SK-N-SH (cell line): ENCODE measurements at regions not wholly inside any gene's neighbourhood (a gene's known extent, or its start where the extent isn't known, plus 50 kb on each side); places are given as distances from the start of the nearest gene placed in this dataset.

ENCODE experiments used
- CTCF ChIA-PET: fragments of 300-600, 350-600 bp; formaldehyde crosslinking; extraction: SDS; loops from one replicate; lab custom pipeline; 2021; lab: Yijun Ruan, JAX
- POLR2A ChIA-PET: fragments of 350-600 bp; sonication (Branson Sonifier 250); formaldehyde crosslinking; extraction: SDS; loops from one replicate; lab custom pipeline; 2020; ENCODE audit warnings: antibody characterized with exemption, inconsistent platforms; lab: Yijun Ruan, JAX
- DNase-seq: peaks from one replicate; pipeline ENCODE4 v3.0.0; 2012
- H2AFZ ChIP-seq: fragments of 200-600 bp; sonication (generic); 2 replicates; pipeline ENCODE4 v1.8.1; 2016; ENCODE audit warnings: antibody characterized with exemption, mild to moderate bottlenecking, low read depth
- H3F3A ChIP-seq: fragments of 200-600 bp; sonication (generic); replicated peaks from 2 replicates; pipeline ENCODE3; 2016; ENCODE audit warnings: antibody characterized with exemption, mild to moderate bottlenecking; ENCODE audit not compliant: insufficient read depth
- H3K27ac ChIP-seq, 2 experiments: fragments of 200-500 bp in 1 of 2; fragments of 200-600 bp in 1 of 2; sonication (Bioruptor generic) in 1 of 2; sonication (generic), shearing (Covaris generic) in 1 of 2; 2 replicates each; pipeline versions ENCODE4 v1.5.1 to v1.6.1; 2014 to 2016; ENCODE audit warnings: low read depth in 2 of 2, inconsistent platforms in 1 of 2, low read length in 1 of 2, mild to moderate bottlenecking in 1 of 2, mixed read lengths in 1 of 2
- H3K27me3 ChIP-seq: fragments of 200-600 bp; sonication (generic), shearing (Covaris generic); 2 replicates; pipeline ENCODE4 v1.6.1; 2016; ENCODE audit warnings: mixed run types; ENCODE audit not compliant: insufficient read depth
- H3K36me3 ChIP-seq, 2 experiments: fragments of 200-500 bp in 1 of 2; fragments of 200-600 bp in 1 of 2; sonication (Bioruptor generic) in 1 of 2; sonication (generic) in 1 of 2; replicated peaks in 1 of 2; 2 replicates each; pipeline versions ENCODE3 to v1.5.1; 2014 to 2016; ENCODE audit warnings: low read length in 1 of 2, mild to moderate bottlenecking in 1 of 2; ENCODE audit not compliant: insufficient read depth in 2 of 2, control insufficient read depth in 1 of 2
- H3K4me1 ChIP-seq, 2 experiments: fragments of 200-500 bp in 1 of 2; fragments of 200-600 bp in 1 of 2; sonication (Bioruptor generic) in 1 of 2; sonication (generic), shearing (Covaris generic) in 1 of 2; 2 replicates each; pipeline versions ENCODE4 v1.5.1 to v1.6.1; 2014 to 2016; ENCODE audit warnings: low read depth in 1 of 2, low read length in 1 of 2, mixed run types in 1 of 2; ENCODE audit not compliant: insufficient read depth in 2 of 2, control insufficient read depth in 1 of 2
- H3K4me2 ChIP-seq: fragments of 200-600 bp; sonication (generic), shearing (Covaris generic); 2 replicates; pipeline ENCODE4 v1.6.1; 2017; ENCODE audit warnings: mixed run types
- H3K4me3 ChIP-seq, 2 experiments: fragments of 200-500 bp in 1 of 2; fragments of 200-600 bp in 1 of 2; sonication (Bioruptor generic) in 1 of 2; sonication (generic), shearing (Covaris generic) in 1 of 2; 2 replicates each; pipeline versions ENCODE4 v1.5.1 to v1.8.1; 2014 to 2016; ENCODE audit warnings: low read depth in 2 of 2, inconsistent platforms in 1 of 2, low read length in 1 of 2, mild to moderate bottlenecking in 1 of 2, mixed read lengths in 1 of 2, moderate library complexity in 1 of 2
- H3K79me2 ChIP-seq: fragments of 200-600 bp; sonication (generic); 2 replicates; pipeline ENCODE4 v1.8.1; 2017; ENCODE audit warnings: mild to moderate bottlenecking; ENCODE audit not compliant: insufficient read depth
- H3K9ac ChIP-seq: fragments of 200-600 bp; sonication (generic); 2 replicates; pipeline ENCODE4 v1.6.1; 2017; ENCODE audit warnings: mixed run types
- H3K9me2 ChIP-seq: fragments of 200-600 bp; sonication (generic); 2 replicates; pipeline ENCODE4 v1.6.1; 2017; ENCODE audit warnings: mixed run types
- H3K9me3 ChIP-seq: fragments of 200-600 bp; sonication (generic); 2 replicates; pipeline ENCODE4 v1.6.1; 2017; ENCODE audit warnings: mixed run types, mild to moderate bottlenecking, moderate library complexity
- H4K20me1 ChIP-seq: fragments of 200-600 bp; sonication (generic); 2 replicates; pipeline ENCODE4 v1.6.1; 2017; ENCODE audit warnings: mild to moderate bottlenecking, mixed run types; ENCODE audit not compliant: insufficient read depth
- ELF1 ChIP-seq: IDR thresholded peaks from 2 replicates; pipeline ENCODE4 v1.4.0; 2012
- EP300 ChIP-seq, 2 experiments: IDR thresholded peaks; 2 replicates each; pipeline versions ENCODE4 v1.4.0 to v1.6.1; 2012; ENCODE audit warnings: borderline replicate concordance in 1 of 2, low read depth in 1 of 2, low read length in 1 of 2
- EZH2phosphoT487 ChIP-seq: fragments of 200-600 bp; sonication (generic); IDR thresholded peaks from 2 replicates; pipeline ENCODE4 v1.6.1; 2017; ENCODE audit warnings: low read depth, mixed run types, mild to moderate bottlenecking, antibody characterized with exemption, moderate library complexity, borderline replicate concordance
- FOXJ3 ChIP-seq: sonication (generic); formaldehyde crosslinking; IDR thresholded peaks from 2 replicates; pipeline ENCODE4 v1.5.1; 2020; ENCODE audit warnings: mild to moderate bottlenecking, missing genetic modification reagents
- FOXM1 ChIP-seq: IDR thresholded peaks from 2 replicates; pipeline ENCODE4 v1.4.0; 2012; ENCODE audit warnings: low read depth, mild to moderate bottlenecking
- GATA2 ChIP-seq: sonication (generic); formaldehyde crosslinking; IDR thresholded peaks from 2 replicates; pipeline ENCODE4 v1.5.0; 2020; ENCODE audit warnings: mild to moderate bottlenecking, missing genetic modification reagents
- JUND ChIP-seq: IDR thresholded peaks from 2 replicates; pipeline ENCODE4 v1.4.0; 2012
- MAX ChIP-seq: IDR thresholded peaks from 2 replicates; pipeline ENCODE4 v1.4.0; 2012; ENCODE audit warnings: low read depth
- NFIC ChIP-seq: IDR thresholded peaks from 2 replicates; pipeline ENCODE4 v1.4.0; 2012; ENCODE audit warnings: borderline replicate concordance
- NRF1 ChIP-seq: IDR thresholded peaks from 2 replicates; pipeline ENCODE4 v1.6.1; 2012; ENCODE audit warnings: low read depth, mild to moderate bottlenecking, low read length
- PBX3 ChIP-seq: IDR thresholded peaks from 2 replicates; pipeline ENCODE4; 2012
- SIN3A ChIP-seq: IDR thresholded peaks from 2 replicates; pipeline ENCODE4 v1.6.1; 2012; ENCODE audit warnings: low read depth, mild to moderate bottlenecking, low read length, moderate library complexity, borderline replicate concordance
- TAF1 ChIP-seq: IDR thresholded peaks from 2 replicates; pipeline ENCODE4 v1.6.1; 2012; ENCODE audit warnings: low read depth, mild to moderate bottlenecking, low read length, moderate library complexity, borderline replicate concordance
- TCF12 ChIP-seq: IDR thresholded peaks from 2 replicates; pipeline ENCODE4 v1.4.0; 2012
- TEAD4 ChIP-seq: IDR thresholded peaks from 2 replicates; pipeline ENCODE4 v1.4.0; 2012; ENCODE audit warnings: mild to moderate bottlenecking, borderline replicate concordance; ENCODE audit not compliant: insufficient read depth
- USF2 ChIP-seq: fragments of 150-350 bp; IDR thresholded peaks from 2 replicates; pipeline ENCODE4 v1.6.1; 2017; ENCODE audit warnings: antibody characterized with exemption, low read length, low read depth, borderline replicate concordance
- YY1 ChIP-seq: IDR thresholded peaks from 2 replicates; pipeline ENCODE4 v1.4.0; 2012; ENCODE audit warnings: low read depth, mild to moderate bottlenecking
- ZBTB33 ChIP-seq: IDR thresholded peaks from 2 replicates; pipeline ENCODE4 v1.4.0; 2012; ENCODE audit warnings: low read depth, borderline replicate concordance

GRCh38 chr14:82379291-82379690, 845.6 kb upstream of the SEL1L start (continued):
- TF ChIP-seq NFIC (no peak), JUND (no peak), YY1 (no peak), MAX (no peak), SIN3A (no peak)

- Histone ChIP-seq H3K9me2 (no peaks in the 10 kb centered on the region), H3K9ac (no peak overlapping the region), H3K4me1 (no peaks in the 10 kb centered on the region), H3K36me3 (no peaks in the 10 kb centered on the region), H3K27ac (no peak overlapping the region), H3K4me3 (no peak overlapping the region), H3K9me3 (0 out of 2 replicates have a peak, but pooled peaks cover 5% of the 10 kb centered on the region), H3F3A (no peaks in the 10 kb centered on the region), H3K79me2 (no peaks in the 10 kb centered on the region), H3K27me3 (no peaks in the 10 kb centered on the region), H4K20me1 (no peaks in the 10 kb centered on the region), H2AFZ (no peak overlapping the region), H3K4me2 (no peak overlapping the region)
- CTCF ChIA-PET, result no interaction called here
- POLR2A ChIA-PET, result no interaction called here
- DNase-seq, result no peak
- TF ChIP-seq EZH2phosphoT487 (no peak), ZBTB33 (no peak), USF2 (no peak), NRF1 (no peak), PBX3 (no peak), FOXJ3 (CRISPR knock-in tag) (no peak), TAF1 (no peak), TEAD4 (no peak), EP300 (IDR thresholded peaks at IDR 0.05; ENCODE audit: borderline replicate concordance in 1 of 2, low read depth in 1 of 2, low read length in 1 of 2) (no peak), NFIC (no peak), FOXM1 (no peak), TCF12 (no peak), MAX (no peak), SIN3A (no peak), YY1 (no peak), GATA2 (CRISPR knock-in tag) (no peak), ELF1 (no peak)
Observed at GRCh38 chr14:82385048-82385447, 851.4 kb upstream of the SEL1L start.
